GM12878 (cell line): ENCODE measurements at regions not wholly inside any gene's neighbourhood (a gene's known extent, or its start where the extent isn't known, plus 50 kb on each side); places are given as distances from the start of the nearest gene placed in this dataset.

Source experiments
- EZH2 ChIP-seq: IDR thresholded peaks from 2 replicates; pipeline ENCODE4 v1.6.1; 2012; ENCODE audit warnings: low read depth, mild to moderate bottlenecking, control low read depth, inconsistent platforms, low read length, borderline replicate concordance; ENCODE audit not compliant: control insufficient read depth
- GABPA ChIP-seq: IDR thresholded peaks from 2 replicates; pipeline ENCODE4 v1.6.1; 2014; ENCODE audit warnings: antibody characterized with exemption, low read depth, mild to moderate bottlenecking, inconsistent platforms
- HDAC6 ChIP-seq: fragments of 200-600 bp; sonication (generic); IDR thresholded peaks from one replicate; pipeline ENCODE4 v1.8.0; 2017; ENCODE audit warnings: antibody characterized with exemption; ENCODE audit not compliant: unreplicated experiment
- POLR2A ChIP-seq: IDR thresholded peaks from 2 replicates; pipeline ENCODE4 v1.6.1; 2011; ENCODE audit warnings: low read depth, mild to moderate bottlenecking, low read length
- POLR2AphosphoS5 ChIP-seq: IDR thresholded peaks from 2 replicates; pipeline ENCODE4 v1.6.1; 2011; ENCODE audit warnings: mild to moderate bottlenecking, low read length, inconsistent platforms
- RAD21 ChIP-seq: IDR thresholded peaks from 2 replicates; pipeline ENCODE4 v1.6.1; 2011; ENCODE audit warnings: mild to moderate bottlenecking, low read depth, low read length, moderate library complexity; ENCODE audit not compliant: insufficient read depth
- RCOR1 ChIP-seq: conservative IDR thresholded peaks from 2 replicates; pipeline ENCODE4 v1.6.1; 2012; ENCODE audit warnings: low read depth, low read length, improper control_type of control experiment
- REST ChIP-seq: IDR thresholded peaks from 2 replicates; pipeline ENCODE4 v1.6.1; 2012; ENCODE audit warnings: mild to moderate bottlenecking, low read depth, low read length
- STAT3 ChIP-seq: IDR thresholded peaks from 2 replicates; pipeline ENCODE4 v1.6.1; 2011; ENCODE audit warnings: low read depth, low read length, improper control_type of control experiment
- YY1 ChIP-seq: IDR thresholded peaks from 2 replicates; pipeline ENCODE4 v1.6.1; 2011; ENCODE audit warnings: low read depth, mild to moderate bottlenecking, low read length
- TF ChIP-seq, protein P1 (sequence below), 3 experiments: IDR thresholded peaks in 2 of 3; conservative IDR thresholded peaks in 1 of 3; 2 replicates each; pipeline ENCODE4 v1.5.1; 2011; ENCODE audit warnings: low read depth in 3 of 3, low read length in 3 of 3, mild to moderate bottlenecking in 3 of 3, control low read depth in 2 of 3, moderate library complexity in 2 of 3, inconsistent platforms in 1 of 3, mixed read lengths in 1 of 3; ENCODE audit not compliant: control insufficient read depth in 2 of 3, insufficient read depth in 1 of 3; ENCODE audit errors: extremely low read depth in 1 of 3

DNA sequence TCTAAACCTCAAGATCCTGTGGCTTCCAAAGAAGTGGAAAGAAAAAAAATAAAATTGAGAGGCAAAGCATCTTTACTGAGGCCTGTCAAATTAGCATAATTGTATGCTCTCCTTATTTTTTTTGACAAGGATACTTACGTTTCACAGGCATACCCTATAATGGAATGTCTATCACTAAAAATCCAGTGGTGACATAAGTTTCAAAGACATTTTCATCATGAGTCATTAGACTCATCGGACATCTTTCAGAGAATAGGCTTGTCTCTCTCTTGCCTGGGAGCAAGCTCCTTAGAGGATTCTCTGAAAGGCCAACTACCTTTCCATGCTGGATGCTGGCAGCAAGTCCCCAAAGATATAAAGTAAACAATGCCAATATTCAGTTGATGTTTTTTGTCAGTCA is 380.7 kb upstream of the STEAP1 start:
- TF ChIP-seq REST: no peak
- no peak for TF ChIP-seq EZH2
- TF ChIP-seq HDAC6: no peak
- TF ChIP-seq YY1: no peak
- no peak for TF ChIP-seq POLR2A
- no peak for TF ChIP-seq RAD21
- no peak for TF ChIP-seq STAT3
- no peak for TF ChIP-seq GABPA
- TF ChIP-seq RCOR1: no peak
- no peak for TF ChIP-seq POLR2AphosphoS5
- TF ChIP-seq, protein P1, sequence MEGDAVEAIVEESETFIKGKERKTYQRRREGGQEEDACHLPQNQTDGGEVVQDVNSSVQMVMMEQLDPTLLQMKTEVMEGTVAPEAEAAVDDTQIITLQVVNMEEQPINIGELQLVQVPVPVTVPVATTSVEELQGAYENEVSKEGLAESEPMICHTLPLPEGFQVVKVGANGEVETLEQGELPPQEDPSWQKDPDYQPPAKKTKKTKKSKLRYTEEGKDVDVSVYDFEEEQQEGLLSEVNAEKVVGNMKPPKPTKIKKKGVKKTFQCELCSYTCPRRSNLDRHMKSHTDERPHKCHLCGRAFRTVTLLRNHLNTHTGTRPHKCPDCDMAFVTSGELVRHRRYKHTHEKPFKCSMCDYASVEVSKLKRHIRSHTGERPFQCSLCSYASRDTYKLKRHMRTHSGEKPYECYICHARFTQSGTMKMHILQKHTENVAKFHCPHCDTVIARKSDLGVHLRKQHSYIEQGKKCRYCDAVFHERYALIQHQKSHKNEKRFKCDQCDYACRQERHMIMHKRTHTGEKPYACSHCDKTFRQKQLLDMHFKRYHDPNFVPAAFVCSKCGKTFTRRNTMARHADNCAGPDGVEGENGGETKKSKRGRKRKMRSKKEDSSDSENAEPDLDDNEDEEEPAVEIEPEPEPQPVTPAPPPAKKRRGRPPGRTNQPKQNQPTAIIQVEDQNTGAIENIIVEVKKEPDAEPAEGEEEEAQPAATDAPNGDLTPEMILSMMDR (IDR thresholded peaks at IDR 0.05 in 2 of 3, conservative IDR thresholded peaks at IDR 0.05 in 1 of 3; ENCODE audit: control insufficient read depth in 2 of 3, extremely low read depth in 1 of 3, insufficient read depth in 1 of 3, low read depth in 3 of 3, low read length in 3 of 3): no peak
